CD4-positive, alpha-beta T cell treated with Interleukin-1 beta for 1 hour (primary cell): ENCODE measurements at regions not wholly inside any gene's neighbourhood (a gene's known extent, or its start where the extent isn't known, plus 50 kb on each side); places are given as distances from the start of the nearest gene placed in this dataset.

Experiments
- DNase-seq, 2 donors: peaks; one replicate each; pipeline ENCODE4 v3.0.0-alpha.2; 2020 to 2022

DNA sequence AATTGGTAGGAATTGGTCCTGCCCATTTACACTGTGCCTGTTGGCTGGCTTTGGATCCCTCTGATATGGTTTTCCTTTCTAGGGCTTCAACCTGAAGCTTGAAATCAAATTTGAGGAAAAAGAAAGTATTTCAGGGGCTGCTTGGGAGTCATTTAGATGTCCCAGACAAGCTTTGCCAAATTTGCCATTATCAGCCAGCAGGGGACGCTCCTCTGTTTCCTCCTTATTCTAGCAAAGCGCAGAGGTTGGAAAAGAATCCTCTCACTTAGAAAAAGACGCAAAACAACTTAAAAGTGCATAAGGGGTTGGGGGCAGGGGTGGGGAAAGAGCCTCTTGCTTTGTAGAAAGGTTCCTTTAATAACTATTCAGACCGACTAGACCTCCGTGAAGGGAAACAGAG is 1211.1 kb upstream of the PCDH20 start:
- DNase-seq, result no peak

DNA sequence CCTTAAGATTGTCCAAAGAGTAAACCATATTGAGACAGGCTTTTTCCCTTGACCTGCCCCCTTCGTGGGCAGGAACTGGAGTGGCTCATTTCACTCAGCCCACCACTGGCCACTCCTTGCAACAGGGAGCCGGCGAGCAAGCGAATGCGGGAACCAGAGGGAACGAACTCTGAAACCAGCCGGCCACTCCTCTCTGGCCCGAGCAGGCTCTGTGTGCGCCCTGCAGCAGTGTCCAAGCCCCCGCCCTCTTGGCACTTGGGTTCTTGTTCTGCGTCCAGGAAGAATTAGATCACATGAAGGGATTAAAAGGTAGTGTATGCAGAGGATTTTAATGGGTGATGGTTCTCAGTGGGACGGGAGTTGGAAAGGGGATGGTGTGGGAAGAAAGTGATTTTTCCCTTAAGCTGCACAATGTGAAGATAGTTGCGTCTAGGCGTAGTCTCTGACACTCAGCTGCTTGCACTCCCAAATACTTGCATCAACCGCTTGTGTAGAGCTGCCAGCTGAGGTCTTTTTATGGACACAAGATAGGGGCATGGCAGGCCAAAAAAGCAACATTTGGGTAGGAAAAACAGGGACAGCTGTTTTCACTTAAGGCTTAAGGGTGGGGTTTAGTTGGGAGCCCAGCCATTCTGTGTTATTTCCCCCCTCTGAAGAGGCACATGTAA is 1209.7 kb upstream of the PCDH20 start:
- DNase-seq, result no peak

DNA sequence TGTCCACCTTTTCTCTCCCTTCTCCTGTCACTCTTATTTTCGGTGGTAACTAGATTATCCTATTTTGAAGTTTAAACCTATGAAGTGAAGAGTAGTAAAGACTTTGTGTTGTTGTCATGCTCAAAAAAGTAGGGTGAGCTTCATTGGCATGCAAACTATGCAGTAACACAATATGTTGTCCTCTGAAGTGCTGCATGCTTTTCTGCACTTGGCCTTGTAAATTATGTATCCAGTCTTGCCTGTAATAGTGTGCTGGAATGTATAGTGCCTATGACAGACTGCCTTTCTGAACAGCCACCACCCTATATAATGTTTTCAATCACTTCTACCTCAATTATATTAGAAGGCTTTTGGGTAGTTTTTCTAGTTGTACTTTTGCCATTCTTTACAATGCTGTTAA is 1198.2 kb upstream of the PCDH20 start:
- DNase-seq, result no peak

DNA sequence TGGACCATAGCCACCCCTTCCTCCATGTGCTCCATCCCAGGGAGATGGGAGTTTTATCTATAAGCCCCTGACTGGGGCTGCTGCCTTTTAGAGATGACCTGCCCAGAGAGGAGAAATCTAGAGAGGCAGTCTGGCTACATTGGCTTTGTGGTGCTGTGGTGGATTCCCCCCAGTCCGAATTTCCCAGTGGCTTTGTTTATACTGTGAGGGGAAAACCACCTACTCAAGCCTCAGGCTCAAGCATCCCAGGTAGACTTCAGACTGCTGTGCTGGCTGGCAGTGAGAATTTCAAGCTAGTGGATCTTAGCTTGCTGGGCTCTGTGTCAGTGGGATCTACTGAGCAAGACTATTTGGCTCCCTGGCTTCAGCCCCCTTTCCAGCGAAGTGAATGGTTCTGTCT is 1195.7 kb upstream of the PCDH20 start:
- no peak for DNase-seq

DNA sequence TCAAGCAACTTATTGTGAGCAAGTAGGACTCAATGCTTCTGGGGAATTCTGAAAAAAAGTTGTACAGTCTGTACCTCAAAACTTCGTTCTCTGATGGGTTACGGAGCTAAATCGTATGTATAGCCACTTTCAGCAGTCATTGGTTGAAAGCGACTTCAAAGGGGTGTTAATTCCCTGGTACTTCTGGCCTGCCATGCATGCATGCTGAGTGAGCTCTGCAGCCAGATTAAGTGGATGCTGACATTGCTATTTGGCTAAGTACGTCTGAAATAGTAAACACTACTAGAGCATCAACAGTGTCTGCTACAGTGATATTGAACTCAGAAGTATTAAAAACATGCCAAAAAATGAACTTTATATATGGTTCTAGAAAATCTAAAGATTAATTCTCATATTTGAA is 1183.1 kb upstream of the PCDH20 start:
- no peak for DNase-seq

DNA sequence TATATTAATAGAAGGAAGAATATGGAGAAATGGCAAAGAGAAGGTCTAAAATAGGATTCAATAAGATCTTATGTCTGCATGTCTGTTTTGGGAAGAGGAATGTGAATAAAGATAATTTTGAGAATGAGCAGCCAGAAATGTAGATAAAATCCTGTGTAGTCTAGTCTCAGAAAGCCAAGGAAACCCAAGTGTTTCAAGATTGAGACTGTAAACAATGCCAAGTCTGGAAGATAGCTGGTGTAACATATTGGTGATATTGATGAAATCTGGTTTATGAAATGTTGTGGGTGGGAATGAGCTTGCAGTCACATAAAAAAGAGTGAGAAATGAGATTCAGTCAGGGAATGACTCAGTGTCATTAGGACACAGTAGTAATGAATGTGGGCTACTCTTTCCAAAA is 1180.3 kb upstream of the PCDH20 start:
- DNase-seq, result no peak

DNA sequence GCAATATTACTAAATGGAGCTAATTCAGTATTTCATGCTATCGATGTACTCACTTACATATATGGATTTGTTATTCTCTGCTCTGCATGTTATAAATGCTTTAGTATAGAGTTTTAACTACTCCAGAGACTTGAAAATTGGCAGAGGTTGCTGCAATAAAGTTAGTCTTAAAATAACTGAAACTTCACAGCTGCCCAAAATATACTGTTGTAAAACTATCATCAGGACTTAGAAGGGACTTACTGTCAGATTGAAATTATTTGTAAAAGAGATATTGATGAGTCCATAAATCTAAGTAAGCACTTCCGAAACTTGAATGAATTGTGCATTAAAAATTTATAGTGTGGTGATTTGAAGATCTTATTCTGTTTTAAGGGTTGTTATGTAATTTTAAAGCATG is 1178.2 kb upstream of the PCDH20 start:
- no peak for DNase-seq

DNA sequence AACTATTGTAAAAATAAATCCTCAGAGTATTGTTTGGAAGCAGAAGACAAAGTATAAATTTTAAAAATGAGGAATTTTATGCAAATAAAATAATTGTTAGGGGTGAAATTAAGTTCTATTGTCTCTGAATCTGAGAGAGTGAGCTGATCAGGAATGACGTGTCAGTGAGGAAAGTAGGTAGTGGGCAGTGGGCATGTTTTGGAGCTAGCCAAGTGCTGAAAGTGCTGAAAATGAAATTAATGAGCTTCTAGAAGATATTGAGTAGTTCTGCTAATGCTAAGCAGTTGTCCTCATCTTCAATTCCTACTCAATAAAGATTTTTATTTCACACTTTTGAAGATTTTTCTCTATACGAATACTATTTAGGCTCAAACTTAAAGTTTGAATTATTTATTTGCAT is 1167.8 kb upstream of the PCDH20 start:
- DNase-seq, result no peak

DNA sequence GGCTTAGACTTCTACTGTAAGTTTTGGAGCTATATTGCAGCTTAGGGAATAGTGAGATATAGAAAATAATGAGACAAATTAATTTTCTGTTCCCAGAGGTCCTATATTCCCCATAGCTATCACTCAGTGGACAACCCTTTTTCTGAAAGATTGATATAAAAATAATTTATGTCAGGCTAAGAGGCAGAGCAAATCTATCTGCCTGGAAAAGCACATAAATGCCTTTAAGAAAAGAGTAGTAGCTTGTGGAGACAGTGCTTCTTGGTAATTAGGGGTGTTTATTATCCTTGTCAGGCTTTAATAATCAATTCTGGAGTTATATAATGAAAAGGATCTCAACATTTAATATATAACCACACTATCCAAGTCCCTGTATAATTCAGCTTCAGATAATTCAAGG is 1162.8 kb upstream of the PCDH20 start:
- no peak for DNase-seq

DNA sequence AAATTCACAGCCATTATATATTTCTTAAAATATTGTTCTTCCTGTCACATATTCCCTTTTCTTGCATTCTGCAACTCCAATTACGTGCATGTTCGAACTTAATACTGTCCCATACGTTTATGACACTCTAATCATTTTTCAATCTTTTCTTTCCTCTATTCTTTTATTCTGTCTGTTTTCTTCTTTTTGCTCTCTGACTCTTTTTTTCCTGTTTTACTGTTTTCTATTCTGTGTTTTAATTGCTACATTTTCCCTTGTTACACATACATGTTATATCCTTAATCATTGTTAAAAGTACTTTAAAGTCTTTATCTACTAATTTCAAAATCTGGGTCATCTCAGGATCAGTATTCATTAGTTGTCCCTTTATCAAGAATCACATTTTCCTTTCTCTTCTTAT is 1149.1 kb upstream of the PCDH20 start:
- no peak for DNase-seq

DNA sequence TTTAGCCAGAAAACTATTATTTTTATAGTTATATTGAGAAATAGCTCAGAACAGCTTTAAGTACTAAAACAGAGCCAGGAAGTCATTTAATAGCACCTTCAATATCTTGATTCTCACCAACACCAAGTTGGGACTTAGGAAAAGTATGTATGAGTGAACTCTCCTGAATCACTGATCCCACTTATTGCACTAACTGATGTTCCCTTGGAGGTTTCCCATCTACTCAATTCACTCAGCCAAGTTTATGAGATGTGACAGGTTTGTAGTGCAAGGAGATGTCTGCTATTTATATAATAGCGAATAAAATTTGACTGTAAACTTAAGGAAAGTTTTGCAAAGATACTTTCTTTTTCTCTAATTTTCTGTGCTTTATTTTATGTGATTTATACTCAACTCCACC is 1147.6 kb upstream of the PCDH20 start:
- DNase-seq, result no peak

DNA sequence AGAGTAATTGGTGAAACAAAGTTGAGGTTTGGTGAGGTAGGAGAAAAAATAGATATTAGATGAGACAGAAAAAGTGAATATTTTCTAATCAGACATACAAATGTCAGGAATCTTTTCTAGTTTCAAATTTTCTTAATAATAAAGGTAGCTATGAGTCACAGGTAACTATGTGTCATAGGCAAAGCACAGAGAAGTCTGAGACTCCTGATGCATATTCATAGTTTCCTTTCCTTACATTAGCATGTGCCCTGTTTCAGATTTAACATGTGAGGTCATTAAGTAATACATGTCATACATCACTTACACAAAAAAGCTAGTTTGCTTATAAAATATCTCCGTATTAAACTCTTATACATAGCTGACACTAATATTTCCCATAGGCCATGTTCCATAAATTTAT is 1141.3 kb upstream of the PCDH20 start:
- no peak for DNase-seq

DNA sequence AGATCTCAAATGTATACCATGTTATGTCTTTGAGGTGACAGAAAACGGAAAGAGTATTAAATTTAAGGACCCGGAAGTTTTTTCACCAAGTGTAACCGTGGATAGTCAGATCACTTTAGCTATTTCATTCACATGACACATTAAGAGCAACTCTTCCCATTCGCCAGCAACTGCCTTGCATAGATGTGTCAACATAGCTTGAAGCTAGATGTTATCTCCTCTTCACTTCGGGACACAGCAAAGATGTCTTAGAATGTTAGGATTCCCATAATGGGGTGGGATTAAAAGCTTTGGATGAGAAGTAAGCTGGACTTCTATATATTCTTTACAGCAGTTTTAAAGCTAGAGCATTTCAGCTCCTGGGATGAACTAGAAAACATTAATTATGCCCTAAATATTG is 1135.9 kb upstream of the PCDH20 start:
- DNase-seq, result no peak

DNA sequence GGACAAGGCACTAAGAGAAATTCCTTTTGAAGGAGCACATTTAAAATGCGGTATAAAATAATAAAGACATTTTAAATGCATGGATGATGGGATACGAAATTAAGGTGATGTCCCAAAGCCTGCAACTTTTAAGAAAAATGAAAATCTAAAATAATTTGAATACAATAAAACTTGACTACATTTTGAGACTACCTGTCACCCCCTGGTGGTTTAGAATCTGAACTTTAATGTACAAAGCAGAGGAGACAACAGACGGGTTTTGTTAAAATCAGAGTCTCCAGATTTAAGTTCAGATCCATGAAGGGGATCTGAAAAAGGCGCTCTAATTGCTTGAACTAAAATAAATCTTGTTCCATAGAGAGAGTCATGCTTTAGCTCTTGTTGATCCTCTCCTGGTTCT is 1129.3 kb upstream of the PCDH20 start:
- no peak for DNase-seq

DNA sequence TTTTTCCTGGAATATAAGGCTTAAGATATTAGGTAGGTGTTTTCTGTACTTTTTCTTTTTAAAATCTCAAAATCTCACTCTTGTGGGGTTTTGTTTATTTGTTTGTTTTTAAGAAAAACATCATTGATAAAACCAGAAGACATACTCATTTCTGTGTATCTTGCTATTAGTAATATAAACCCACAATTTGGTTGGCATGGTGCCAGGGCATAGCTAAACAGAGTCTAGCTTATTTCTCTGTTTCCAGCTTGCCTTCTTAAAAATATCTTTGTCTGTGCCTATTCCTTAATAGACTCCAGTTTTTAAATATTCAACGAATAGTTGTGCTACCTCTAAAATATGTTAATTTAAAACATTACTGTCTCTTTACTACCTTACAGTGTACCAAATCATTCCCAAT is 1121.9 kb upstream of the PCDH20 start:
- DNase-seq, result no peak

DNA sequence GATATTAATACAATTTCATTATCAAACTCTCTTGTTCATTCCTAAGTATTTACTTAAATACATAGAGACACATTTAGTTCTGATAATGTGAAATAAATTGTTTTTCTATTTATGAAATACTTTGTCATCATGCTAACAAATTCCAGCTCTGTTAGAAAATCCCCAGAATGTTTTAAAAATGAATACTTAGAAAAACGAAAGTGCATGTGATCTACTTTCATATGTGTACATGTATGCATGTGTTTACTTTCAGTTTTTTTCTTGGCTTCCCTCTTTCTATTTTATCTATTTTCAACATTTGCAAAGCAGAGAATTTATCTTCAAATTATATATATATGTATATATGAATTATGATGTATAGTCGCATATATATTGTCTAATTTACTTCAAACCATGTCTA is 1110.0 kb upstream of the PCDH20 start:
- no peak for DNase-seq

DNA sequence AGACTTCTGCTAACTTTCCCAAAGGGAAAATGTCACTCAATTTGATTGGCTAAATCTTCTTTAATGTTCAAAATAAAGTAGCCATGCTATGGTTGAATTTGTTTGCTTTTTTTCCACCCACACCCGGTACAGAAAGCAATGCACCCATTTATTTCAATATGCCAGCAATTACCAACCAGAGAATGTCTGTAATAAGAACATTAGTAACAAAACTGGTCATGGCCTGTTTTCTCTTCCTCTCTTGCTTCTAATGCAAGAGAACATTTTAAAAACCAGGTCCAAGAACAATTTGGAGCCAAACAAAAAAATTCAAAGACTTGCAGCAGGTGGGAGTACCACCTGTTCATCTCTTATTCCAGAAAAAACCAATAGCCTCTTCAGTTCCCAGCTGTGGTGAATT is 1108.8 kb upstream of the PCDH20 start:
- DNase-seq, result no peak

DNA sequence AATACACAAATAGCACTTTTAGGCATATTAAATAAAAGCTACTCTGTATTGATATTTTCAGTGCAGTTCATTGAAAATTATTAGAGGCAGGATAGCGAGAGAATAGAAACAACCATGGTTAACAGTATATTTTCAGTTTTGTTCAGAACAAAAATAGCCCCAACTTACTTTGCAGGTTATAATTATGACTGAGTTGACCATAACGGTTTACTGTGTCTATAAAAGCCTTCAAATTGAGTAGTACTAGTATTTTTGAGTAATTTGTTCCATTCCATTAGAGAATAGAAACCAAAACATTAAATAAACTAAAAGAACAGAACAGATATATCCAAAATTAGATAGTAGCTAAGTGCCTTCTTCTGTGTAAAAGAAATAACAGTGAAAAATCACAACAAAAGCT is 1108.4 kb upstream of the PCDH20 start:
- no peak for DNase-seq

DNA sequence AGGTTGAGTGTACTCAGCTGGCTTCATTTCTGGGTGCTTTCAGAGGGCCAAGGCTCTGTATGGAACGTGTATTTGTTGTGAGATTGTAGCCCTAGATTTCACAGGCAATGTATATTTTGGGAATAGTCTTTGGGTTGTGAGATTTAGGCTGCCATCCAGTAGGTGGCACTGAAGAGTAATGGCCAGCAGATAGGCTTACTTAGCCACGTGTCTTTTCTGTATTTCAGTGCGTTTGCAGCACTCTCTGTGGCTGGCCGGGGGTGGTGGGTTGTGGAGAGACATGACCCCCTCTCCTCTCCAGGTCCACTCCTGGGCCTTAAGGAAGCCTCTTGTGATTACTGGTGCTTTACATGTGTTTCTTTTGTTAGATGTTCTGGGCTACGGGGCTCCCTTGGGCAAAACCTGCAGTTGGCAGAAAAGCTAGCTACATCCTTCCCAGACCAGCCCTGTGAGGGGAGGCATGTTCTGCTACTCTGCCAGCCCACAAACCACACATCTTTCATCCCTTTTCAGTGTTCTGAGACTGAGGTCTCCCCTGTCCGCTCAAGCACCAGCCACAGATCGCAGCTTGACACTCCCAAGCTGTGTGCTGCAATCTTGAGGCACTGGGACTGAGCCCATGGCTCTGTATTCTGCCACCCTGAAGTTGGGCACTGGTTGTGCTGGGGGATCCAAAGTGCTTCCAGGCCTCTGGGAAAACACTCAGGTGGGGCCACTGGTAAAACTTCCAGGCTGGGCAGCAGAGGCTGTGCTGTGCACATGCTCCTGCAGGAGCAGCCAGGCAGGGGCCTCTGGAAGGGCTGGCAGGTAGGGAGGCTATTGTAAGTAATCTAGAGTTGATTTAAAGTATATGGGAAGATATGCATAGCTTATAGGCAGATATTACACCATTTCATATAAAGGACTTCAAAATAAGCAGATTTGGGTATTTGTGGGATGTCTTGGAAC is 1096.8 kb upstream of the PCDH20 start:
- peak in 1 of 2 donors; percentile 1 for DNase-seq

DNA sequence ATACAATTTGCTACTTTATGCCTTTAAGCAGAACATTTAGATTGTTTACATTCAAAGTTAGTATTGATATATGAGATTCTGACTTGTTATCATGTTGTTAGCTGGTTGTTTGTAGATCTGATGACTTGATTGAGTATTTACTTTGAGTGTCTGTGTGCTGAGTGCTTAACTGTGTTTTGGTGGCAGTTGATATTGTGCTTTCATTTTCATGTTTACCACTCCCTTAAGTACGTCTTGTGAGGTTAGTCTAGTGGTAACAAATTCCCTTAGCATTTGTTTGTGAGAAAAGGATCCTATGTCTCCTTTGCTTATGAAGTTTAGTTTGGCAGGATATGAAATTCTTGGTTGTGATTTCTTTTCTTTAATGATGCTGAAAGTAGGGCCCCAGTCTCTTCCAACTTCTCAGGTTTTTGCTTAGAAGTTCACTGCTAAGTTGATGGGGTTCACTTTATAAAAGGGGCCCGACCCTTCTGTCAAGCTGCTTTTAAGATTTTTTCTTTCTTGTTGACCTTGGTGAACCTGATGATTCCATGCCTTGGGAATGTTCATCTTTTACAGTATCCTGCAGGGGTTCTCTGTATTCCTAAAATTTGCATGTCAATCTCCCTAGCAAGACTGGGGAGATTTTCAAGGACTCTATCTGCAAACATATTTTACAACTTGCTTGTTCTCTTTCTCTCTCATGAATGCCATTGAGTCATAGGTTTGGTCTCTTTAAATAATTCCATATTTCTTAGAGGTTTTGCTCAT is 1095.4 kb upstream of the PCDH20 start:
- no peak for DNase-seq

DNA sequence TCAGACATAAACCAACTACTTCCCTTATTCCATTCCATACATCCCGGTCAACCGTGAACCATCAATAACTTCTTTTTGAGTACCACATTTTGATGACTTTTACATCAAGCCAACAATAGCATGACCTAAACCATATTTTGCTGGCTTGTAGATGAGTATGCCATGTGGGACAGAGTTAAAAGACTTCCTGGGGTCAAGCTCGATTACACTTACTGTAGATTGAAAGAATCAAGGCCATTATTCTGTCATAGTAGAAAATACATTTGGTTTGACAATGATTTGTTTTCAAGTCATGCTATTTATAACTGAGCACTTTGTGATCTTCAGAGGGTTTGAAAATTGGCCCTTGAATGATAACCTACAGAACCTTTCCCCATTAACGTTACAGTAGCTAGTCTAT is 1086.9 kb upstream of the PCDH20 start:
- no peak for DNase-seq

DNA sequence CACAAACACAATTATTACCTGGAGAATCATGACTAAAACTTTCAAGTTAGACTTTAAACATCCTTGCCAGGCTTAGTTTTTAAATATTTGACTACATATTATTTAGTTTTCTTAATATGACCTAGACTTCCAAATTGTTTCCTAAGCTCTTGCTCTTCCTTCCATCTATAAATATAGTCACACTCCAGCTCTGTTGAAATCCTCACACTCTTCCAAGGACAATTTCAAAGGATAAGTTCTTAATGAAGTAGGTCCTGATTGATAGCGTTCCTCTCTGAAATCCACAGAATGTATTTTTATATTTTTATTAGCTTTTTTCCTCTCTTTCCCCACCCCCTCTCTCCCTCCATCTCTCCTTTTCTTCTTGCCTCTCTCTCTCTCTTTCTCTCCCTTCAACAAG is 1074.1 kb upstream of the PCDH20 start:
- DNase-seq, result no peak

DNA sequence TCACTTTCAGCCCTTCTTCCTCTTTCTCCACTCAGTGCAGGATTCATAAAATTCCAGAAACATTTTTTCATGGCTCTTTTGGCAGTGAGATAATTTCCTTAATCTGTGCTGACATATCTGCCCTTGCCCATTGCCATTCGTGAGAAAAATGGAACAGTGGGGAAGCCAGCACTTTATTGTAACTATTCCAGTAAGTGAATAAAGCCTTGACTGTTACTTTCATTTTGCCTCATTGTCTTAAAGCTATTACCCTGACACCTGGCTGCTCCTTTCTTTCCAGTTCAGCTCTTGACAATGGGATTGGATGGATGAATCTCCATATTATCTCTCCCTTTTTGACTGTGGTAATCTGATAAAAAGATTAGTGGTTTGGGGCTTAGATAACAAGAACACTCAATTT is 1068.1 kb upstream of the PCDH20 start:
- DNase-seq, result no peak

DNA sequence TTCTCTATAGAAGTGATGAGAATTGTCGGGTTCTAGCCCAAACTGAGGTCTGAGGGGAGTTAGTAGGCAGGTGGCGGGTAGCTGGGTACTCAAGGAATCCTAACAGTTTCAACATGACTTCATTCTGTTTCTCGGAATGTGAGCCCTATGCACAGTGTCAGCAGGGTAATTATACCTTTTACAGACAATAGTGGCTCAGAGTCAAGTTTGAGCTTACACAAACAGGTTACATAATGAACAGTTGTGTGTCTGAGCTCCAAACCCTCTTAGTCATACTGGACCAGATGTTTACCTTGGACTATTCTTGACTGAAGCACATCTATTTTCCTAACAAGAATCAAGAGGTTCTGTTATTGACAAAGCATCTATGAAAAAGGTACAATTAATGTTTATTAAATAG is 1066.7 kb upstream of the PCDH20 start:
- DNase-seq, result no peak
